A549 (cell line): ENCODE measurements at regions not wholly inside any gene's neighbourhood (a gene's known extent, or its start where the extent isn't known, plus 50 kb on each side); places are given as distances from the start of the nearest gene placed in this dataset.
A peak's percentile ranks its signal among the peaks of the same experiment; 100 is the strongest.

ENCODE experiments used
- ATAC-seq, 2 experiments: fragments of 200-7000 bp in 1 of 2; fragments of >200 bp in 1 of 2; cut with Nextera tagmentation in 1 of 2; cut with Tn5 transposase in 1 of 2; 3 replicates each; pipeline versions ENCODE4 v1.8.0 to v1.9.1; 2018 to 2020; ENCODE audit warnings: mild to moderate bottlenecking in 1 of 2, moderate library complexity in 1 of 2
- CTCF ChIA-PET: fragments of 300-600 bp; sonication (Branson Sonifier 250); formaldehyde crosslinking; extraction: SDS; loops from one replicate; lab custom pipeline; 2021; ENCODE audit warnings: antibody characterized with exemption, inconsistent platforms; lab: Yijun Ruan, JAX
- POLR2A ChIA-PET: fragments of 350-600 bp; formaldehyde crosslinking; extraction: SDS; loops from one replicate; lab custom pipeline; 2021; ENCODE audit warnings: antibody characterized with exemption, inconsistent platforms; lab: Yijun Ruan, JAX
- DNase-seq, 2 experiments: peaks; one replicate each; pipeline versions ENCODE4 v3.0.0 to v3.0.0-alpha.2; 2011 to 2016; ENCODE audit warnings: low read depth in 1 of 2, low spot score in 1 of 2
- FAIRE-seq: peaks from 2 replicates; lab custom pipeline; 2011; peaks lifted over from hg19 to GRCh38; lab: Jason Lieb, UNC
- H3K27ac ChIP-seq, 2 experiments: fragments of >200 bp; sonication (Bioruptor Twin); formaldehyde crosslinking; 3 replicates each; pipeline ENCODE4 v1.5.1; 2016 to 2017
- H3K4me1 ChIP-seq: fragments of >200 bp; sonication (Bioruptor Twin); formaldehyde crosslinking; 3 replicates; pipeline ENCODE4 v1.6.1; 2016
- H3K4me2 ChIP-seq: fragments of >200 bp; sonication (Bioruptor Twin); formaldehyde crosslinking; 3 replicates; pipeline ENCODE4 v1.6.1; 2016
- H3K4me3 ChIP-seq: fragments of >200 bp; sonication (Bioruptor Twin); formaldehyde crosslinking; 3 replicates; pipeline ENCODE4 v1.5.1; 2016
- H3K9me3 ChIP-seq: fragments of >200 bp; sonication (Bioruptor Twin); formaldehyde crosslinking; 3 replicates; pipeline ENCODE4 v1.6.1; 2016
- BHLHE40 ChIP-seq: IDR thresholded peaks from 2 replicates; pipeline ENCODE4 v1.6.1; 2012; ENCODE audit warnings: low read depth, low read length, inconsistent platforms
- CEBPB ChIP-seq, 2 experiments: fragments of >200 bp in 1 of 2; sonication (Bioruptor Twin) in 1 of 2; formaldehyde crosslinking in 1 of 2; IDR thresholded peaks; 2 replicates each; pipeline ENCODE4 v1.6.1; 2012 to 2016
- EHF ChIP-seq: fragments of 250-450 bp; sonication (Bioruptor Pico); IDR thresholded peaks from 2 replicates; pipeline ENCODE4 v1.5.0; 2020; ENCODE audit warnings: mild to moderate bottlenecking
- HDAC2 ChIP-seq: fragments of 200-600 bp; sonication (generic); IDR thresholded peaks from 2 replicates; pipeline ENCODE4 v1.6.1; 2016
- HOXB13 ChIP-seq: fragments of 250-450 bp; sonication (Bioruptor Pico); IDR thresholded peaks from 2 replicates; pipeline ENCODE4 v1.5.0; 2020; ENCODE audit warnings: low read depth, mild to moderate bottlenecking, moderate library complexity
- MAZ ChIP-seq: fragments of 150-350 bp; IDR thresholded peaks from 2 replicates; pipeline ENCODE4 v1.6.1; 2014; ENCODE audit warnings: antibody characterized with exemption, low read depth, low read length, borderline replicate concordance
- RAD21 ChIP-seq, 2 experiments: fragments of >200 bp in 1 of 2; sonication (Bioruptor Twin) in 1 of 2; formaldehyde crosslinking in 1 of 2; IDR thresholded peaks in 1 of 2; conservative IDR thresholded peaks in 1 of 2; 2 replicates in 1 of 2; 3 replicates in 1 of 2; pipeline ENCODE4 v1.6.1; 2012 to 2018; ENCODE audit warnings: inconsistent platforms in 1 of 2
- RARB ChIP-seq: fragments of 250-450 bp; sonication (Bioruptor Pico); IDR thresholded peaks from 2 replicates; pipeline ENCODE4 v1.8.0; 2021; ENCODE audit warnings: mild to moderate bottlenecking, moderate library complexity
- TFCP2L1 ChIP-seq: fragments of 250-450 bp; sonication (Bioruptor Pico); IDR thresholded peaks from 2 replicates; pipeline ENCODE4 v1.5.0; 2021; ENCODE audit warnings: mild to moderate bottlenecking
- ZFP36 ChIP-seq: fragments of 450-650 bp; IDR thresholded peaks from 2 replicates; pipeline ENCODE4 v1.6.1; 2014; ENCODE audit warnings: borderline replicate concordance; ENCODE audit not compliant: partially characterized antibody
- ZSCAN20 ChIP-seq: fragments of 250-450 bp; sonication (Bioruptor Pico); IDR thresholded peaks from 2 replicates; pipeline ENCODE4 v1.8.0; 2022; ENCODE audit warnings: mild to moderate bottlenecking, moderate library complexity
- WGBS: methylation state at CpG from one replicate; pipeline ENCODE4 v1.1.6; 2017; ENCODE audit errors: missing lambda C conversion rate; 5-methylcytosine and 5-hydroxymethylcytosine counted together
- TF ChIP-seq, protein P1 (sequence below): fragments of >200 bp; sonication (Bioruptor Twin); formaldehyde crosslinking; IDR thresholded peaks from 3 replicates; pipeline ENCODE4 v1.6.1; 2016
- TF ChIP-seq, protein P2 (sequence below): fragments of 150-350 bp; IDR thresholded peaks from 2 replicates; pipeline ENCODE4 v1.6.1; 2014; ENCODE audit warnings: low read depth, mild to moderate bottlenecking, low read length
- TF ChIP-seq, protein P3 (sequence below): IDR thresholded peaks from 2 replicates; pipeline ENCODE4 v1.6.1; 2012
- TF ChIP-seq, protein P4 (sequence below): fragments of >200 bp; sonication (Bioruptor Twin); formaldehyde crosslinking; IDR thresholded peaks from 3 replicates; pipeline ENCODE4 v1.5.1; 2016

DNA sequence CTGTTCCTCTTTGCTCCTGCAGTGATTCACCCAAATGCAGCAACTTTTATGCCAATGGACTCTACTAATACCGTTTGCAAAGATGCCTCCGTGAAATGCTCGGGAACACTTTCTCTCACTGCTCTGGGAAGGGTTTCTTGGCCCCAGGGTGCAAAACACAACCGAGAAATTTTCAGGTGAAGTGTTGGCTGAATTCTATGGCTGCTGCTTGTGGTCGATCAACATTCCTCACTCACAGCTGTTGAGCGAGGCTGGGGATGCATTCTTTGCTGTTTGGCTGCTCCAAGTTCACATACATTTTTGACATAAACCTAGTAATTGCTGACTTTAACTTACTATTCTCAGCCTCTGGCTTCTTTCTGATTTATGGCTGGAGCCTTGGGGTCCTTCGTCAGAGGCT is 342.0 kb upstream of the CHD6 start:
- TF ChIP-seq, protein P1, sequence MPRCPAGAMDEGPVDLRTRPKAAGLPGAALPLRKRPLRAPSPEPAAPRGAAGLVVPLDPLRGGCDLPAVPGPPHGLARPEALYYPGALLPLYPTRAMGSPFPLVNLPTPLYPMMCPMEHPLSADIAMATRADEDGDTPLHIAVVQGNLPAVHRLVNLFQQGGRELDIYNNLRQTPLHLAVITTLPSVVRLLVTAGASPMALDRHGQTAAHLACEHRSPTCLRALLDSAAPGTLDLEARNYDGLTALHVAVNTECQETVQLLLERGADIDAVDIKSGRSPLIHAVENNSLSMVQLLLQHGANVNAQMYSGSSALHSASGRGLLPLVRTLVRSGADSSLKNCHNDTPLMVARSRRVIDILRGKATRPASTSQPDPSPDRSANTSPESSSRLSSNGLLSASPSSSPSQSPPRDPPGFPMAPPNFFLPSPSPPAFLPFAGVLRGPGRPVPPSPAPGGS: no peak
- TF ChIP-seq RARB (CRISPR knock-in tag) (no peak), ZFP36 (no peak), EHF (CRISPR knock-in tag) (no peak), CEBPB (IDR thresholded peaks at IDR 0.05) (no peak), HOXB13 (CRISPR knock-in tag) (no peak), TFCP2L1 (CRISPR knock-in tag) (no peak), BHLHE40 (no peak)
- TF ChIP-seq, protein P2, sequence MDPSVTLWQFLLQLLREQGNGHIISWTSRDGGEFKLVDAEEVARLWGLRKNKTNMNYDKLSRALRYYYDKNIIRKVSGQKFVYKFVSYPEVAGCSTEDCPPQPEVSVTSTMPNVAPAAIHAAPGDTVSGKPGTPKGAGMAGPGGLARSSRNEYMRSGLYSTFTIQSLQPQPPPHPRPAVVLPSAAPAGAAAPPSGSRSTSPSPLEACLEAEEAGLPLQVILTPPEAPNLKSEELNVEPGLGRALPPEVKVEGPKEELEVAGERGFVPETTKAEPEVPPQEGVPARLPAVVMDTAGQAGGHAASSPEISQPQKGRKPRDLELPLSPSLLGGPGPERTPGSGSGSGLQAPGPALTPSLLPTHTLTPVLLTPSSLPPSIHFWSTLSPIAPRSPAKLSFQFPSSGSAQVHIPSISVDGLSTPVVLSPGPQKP: no peak
- TF ChIP-seq, protein P3, sequence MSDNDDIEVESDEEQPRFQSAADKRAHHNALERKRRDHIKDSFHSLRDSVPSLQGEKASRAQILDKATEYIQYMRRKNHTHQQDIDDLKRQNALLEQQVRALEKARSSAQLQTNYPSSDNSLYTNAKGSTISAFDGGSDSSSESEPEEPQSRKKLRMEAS: no peak
- ATAC-seq (no peak), FAIRE-seq (no peak), DNase-seq (no peak)
- H3K4me3 ChIP-seq: no peak overlapping the region
- no peaks in the 10 kb centered on the region for H3K9me3 ChIP-seq
- ChIA-PET POLR2A (no interaction called here), CTCF (no interaction called here)
- 2% methylated on average over 7 of the region's 7 CpGs for WGBS
- H3K4me2 ChIP-seq: no peak overlapping the region
- H3K27ac ChIP-seq: no peak overlapping the region
- no peaks in the 10 kb centered on the region for H3K4me1 ChIP-seq

DNA sequence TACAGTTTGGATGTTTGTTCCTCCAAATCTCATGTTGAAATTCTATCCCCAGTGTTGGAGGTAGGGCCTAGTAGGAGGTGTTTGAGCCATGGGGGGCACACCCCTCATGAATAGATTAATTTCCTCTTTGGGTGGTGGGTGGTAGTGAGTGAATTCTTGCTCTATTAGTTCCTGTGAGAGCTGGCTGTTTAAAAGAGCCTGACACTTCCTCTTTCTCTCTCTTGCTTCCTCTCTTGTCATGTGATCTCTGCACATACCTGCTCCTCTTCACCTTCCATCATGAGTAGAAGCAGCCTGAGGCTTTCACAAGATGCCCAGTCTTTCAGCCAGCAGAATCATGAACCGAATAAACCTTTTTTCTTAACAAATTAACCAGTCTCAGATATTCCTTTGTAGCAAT is 340.2 kb upstream of the CHD6 start:
- WGBS: 10% methylated on average over 1 of the region's 1 CpG
- CTCF ChIA-PET: interaction anchor here (0.5 kb wide), 1 partner anchor 1153 kb away, joined by 4 read pairs; no protein-coding TSS in a partner anchor
- FAIRE-seq (no peak), ATAC-seq (no peak), DNase-seq (no peak)
- Histone ChIP-seq H3K4me2 (no peak overlapping the region), H3K9me3 (no peaks in the 10 kb centered on the region), H3K4me3 (no peak overlapping the region), H3K4me1 (no peaks in the 10 kb centered on the region), H3K27ac (no peak overlapping the region)
- POLR2A ChIA-PET: no interaction called here
- no peak for TF ChIP-seq MAZ

DNA sequence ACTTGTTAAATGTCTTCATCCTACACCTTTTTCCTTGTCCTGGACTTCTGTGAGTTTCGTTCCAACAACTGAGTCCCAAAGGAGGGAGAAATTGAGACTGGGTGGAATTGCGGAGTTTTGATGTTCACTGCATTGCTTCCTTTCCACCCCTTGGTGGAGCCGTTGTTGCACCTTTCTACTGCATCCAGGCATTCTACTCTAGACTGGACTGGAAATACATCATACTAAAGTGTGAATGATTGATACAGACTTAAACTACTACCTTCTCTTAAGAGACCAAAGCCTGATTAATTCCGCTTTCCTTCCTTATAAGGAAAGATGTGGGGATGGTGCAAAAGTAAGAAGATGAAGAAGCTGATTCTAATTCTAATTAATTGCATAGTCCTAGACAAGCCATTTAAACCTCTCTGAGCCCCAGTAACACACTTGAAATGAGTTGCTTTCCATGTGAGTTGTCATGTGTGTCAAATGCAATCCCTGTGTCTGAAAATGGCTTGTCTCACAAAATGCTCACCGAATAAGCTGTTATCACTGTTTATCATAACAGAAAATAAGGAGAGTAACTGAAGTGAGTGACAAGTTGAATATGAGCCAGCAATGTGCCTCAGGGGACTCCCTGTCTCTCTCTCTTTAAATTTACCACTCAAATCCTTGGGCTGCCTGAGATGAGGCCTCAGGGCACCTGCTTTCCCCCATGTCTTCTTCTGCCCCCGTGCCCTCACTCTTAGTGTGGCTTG is 338.3 kb upstream of the CHD6 start:
- H3K4me2 ChIP-seq: no peak overlapping the region
- no peak overlapping the region for H3K27ac ChIP-seq
- ChIA-PET CTCF (interaction anchor here (1.2 kb wide), 1 partner anchor 13 kb away, joined by 3 read pairs; no protein-coding TSS in a partner anchor), POLR2A (no interaction called here)
- FAIRE-seq (no peak), ATAC-seq (peak in 1 of 2 experiments; percentile 58; a peak in 1 of 6 replicates), DNase-seq (peak in 1 of 2 experiments; percentile 21)
- H3K9me3 ChIP-seq: no peaks in the 10 kb centered on the region
- no peaks in the 10 kb centered on the region for H3K4me1 ChIP-seq
- WGBS: 19% methylated on average over 6 of the region's 6 CpGs
- TF ChIP-seq RAD21 (conservative IDR thresholded peaks at IDR 0.05 in 1 of 2, IDR thresholded peaks at IDR 0.05 in 1 of 2) (peak; percentile 42 to 54; a peak in 4 of 5 replicates), HDAC2 (no peak), ZSCAN20 (CRISPR knock-in tag) (no peak)
- TF ChIP-seq, protein P4, sequence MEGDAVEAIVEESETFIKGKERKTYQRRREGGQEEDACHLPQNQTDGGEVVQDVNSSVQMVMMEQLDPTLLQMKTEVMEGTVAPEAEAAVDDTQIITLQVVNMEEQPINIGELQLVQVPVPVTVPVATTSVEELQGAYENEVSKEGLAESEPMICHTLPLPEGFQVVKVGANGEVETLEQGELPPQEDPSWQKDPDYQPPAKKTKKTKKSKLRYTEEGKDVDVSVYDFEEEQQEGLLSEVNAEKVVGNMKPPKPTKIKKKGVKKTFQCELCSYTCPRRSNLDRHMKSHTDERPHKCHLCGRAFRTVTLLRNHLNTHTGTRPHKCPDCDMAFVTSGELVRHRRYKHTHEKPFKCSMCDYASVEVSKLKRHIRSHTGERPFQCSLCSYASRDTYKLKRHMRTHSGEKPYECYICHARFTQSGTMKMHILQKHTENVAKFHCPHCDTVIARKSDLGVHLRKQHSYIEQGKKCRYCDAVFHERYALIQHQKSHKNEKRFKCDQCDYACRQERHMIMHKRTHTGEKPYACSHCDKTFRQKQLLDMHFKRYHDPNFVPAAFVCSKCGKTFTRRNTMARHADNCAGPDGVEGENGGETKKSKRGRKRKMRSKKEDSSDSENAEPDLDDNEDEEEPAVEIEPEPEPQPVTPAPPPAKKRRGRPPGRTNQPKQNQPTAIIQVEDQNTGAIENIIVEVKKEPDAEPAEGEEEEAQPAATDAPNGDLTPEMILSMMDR: peak; percentile 30; the same call in 2 of the 3 replicates
- no peak overlapping the region for H3K4me3 ChIP-seq
